Stromal cell of bone marrow (primary cell): ENCODE measurements at regions not wholly inside any gene's neighbourhood (a gene's known extent, or its start where the extent isn't known, plus 50 kb on each side); places are given as distances from the start of the nearest gene placed in this dataset.

ENCODE experiments used
- DNase-seq: peaks from one replicate; pipeline ENCODE4 v3.0.0-alpha.2; 2012; ENCODE audit warnings: low read depth

GRCh38 chr10:124286621-124287020 lies 132.1 kb downstream of the OAT start:
- DNase-seq: no peak

GRCh38 chr10:124285587-124286527 lies 132.9 kb downstream of the OAT start:
- no peak for DNase-seq

GRCh38 chr10:124283949-124284250 lies 134.8 kb downstream of the OAT start:
- DNase-seq: no peak

GRCh38 chr10:124283215-124283948 lies 135.3 kb downstream of the OAT start:
- no peak for DNase-seq

GRCh38 chr10:124282326-124282725 lies 136.4 kb downstream of the OAT start:
- no peak for DNase-seq

GRCh38 chr10:124281666-124282065 lies 137.1 kb downstream of the OAT start:
- DNase-seq: no peak

GRCh38 chr10:124280916-124281315 lies 137.8 kb downstream of the OAT start:
- no peak for DNase-seq

GRCh38 chr10:124279882-124280281 lies 138.8 kb downstream of the OAT start:
- DNase-seq: no peak

GRCh38 chr10:124279298-124279697 lies 139.4 kb downstream of the OAT start:
- no peak for DNase-seq

GRCh38 chr10:124278356-124278755 lies 140.4 kb downstream of the OAT start:
- no peak for DNase-seq

- no peak for DNase-seq
Measured at GRCh38 chr10:124273141-124273540, 145.6 kb downstream of the OAT start.

- DNase-seq: no peak
Measured at GRCh38 chr10:124271676-124272075, 147.0 kb downstream of the OAT start.

GRCh38 chr10:124270530-124271327 lies 148.0 kb downstream of the OAT start:
- no peak for DNase-seq

GRCh38 chr10:124268976-124269375 lies 149.7 kb downstream of the OAT start:
- no peak for DNase-seq

GRCh38 chr10:124267911-124268549 lies 150.7 kb downstream of the OAT start:
- no peak for DNase-seq

- DNase-seq: no peak
Measured at GRCh38 chr10:124267231-124267885, 151.4 kb downstream of the OAT start.

GRCh38 chr10:124266468-124267230 lies 152.1 kb downstream of the OAT start:
- no peak for DNase-seq

GRCh38 chr10:124265776-124266467 lies 152.8 kb downstream of the OAT start:
- no peak for DNase-seq

GRCh38 chr10:124265391-124265745 lies 153.4 kb downstream of the OAT start:
- no peak for DNase-seq

GRCh38 chr10:124264711-124265390 lies 153.9 kb downstream of the OAT start:
- DNase-seq: no peak
